ENCODE measurements at regions not wholly inside any gene's neighbourhood (a gene's known extent, or its start where the extent isn't known, plus 50 kb on each side); places are given as distances from the start of the nearest gene placed in this dataset.
A peak's percentile ranks its signal among the peaks of the same experiment; 100 is the strongest.

- TF ChIP-seq ZNF565 (CRISPR knock-in tag; conservative IDR thresholded peaks at IDR 0.05; ENCODE audit: low read depth) (no peak), ZNF70 (CRISPR knock-in tag; IDR thresholded peaks at IDR 0.05) (no peak), ARNTL (CRISPR knock-in tag; IDR thresholded peaks at IDR 0.05; ENCODE audit: borderline replicate concordance, low read depth) (no peak), TSHZ2 (CRISPR knock-in tag; IDR thresholded peaks at IDR 0.05) (peak; percentile 55; the same call in 1 of the 2 replicates), SNAI2 (CRISPR knock-in tag; IDR thresholded peaks at IDR 0.05) (0 out of 2 replicates have a peak, but pooled peaks have one; percentile 38)
- TF ChIP-seq, protein P1, sequence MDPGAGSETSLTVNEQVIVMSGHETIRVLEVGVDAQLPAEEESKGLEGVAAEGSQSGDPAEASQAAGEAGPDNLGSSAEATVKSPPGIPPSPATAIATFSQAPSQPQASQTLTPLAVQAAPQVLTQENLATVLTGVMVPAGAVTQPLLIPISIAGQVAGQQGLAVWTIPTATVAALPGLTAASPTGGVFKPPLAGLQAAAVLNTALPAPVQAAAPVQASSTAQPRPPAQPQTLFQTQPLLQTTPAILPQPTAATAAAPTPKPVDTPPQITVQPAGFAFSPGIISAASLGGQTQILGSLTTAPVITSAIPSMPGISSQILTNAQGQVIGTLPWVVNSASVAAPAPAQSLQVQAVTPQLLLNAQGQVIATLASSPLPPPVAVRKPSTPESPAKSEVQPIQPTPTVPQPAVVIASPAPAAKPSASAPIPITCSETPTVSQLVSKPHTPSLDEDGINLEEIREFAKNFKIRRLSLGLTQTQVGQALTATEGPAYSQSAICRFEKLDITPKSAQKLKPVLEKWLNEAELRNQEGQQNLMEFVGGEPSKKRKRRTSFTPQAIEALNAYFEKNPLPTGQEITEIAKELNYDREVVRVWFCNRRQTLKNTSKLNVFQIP (CRISPR knock-in tag; IDR thresholded peaks at IDR 0.05; ENCODE audit: borderline replicate concordance, low read depth) = no peak
These were observed 92.4 kb upstream of the CPLX2 start for GRCh38 chr5:175778951-175779503.
